ENCODE measurements at regions not wholly inside any gene's neighbourhood (a gene's known extent, or its start where the extent isn't known, plus 50 kb on each side); places are given as distances from the start of the nearest gene placed in this dataset.

DNA sequence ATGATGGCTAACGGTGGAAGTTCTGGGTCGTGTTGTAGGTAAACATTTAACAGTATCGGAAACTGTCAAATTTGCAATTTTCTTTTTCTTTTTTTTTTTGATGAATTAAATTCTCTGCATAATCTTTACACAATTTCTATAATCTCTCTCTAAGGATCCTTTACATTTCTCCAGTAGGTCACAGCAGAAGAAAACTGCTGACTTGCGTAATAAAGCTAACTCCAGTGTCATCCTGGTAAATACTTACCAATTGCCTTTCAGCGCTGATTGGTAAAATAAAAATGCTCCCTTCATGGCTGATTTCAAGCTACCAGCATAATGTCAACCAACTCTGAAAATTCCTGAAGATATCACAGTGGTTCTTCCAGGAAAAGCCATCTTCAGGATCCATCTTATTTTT lies 510.5 kb upstream of the ATXN8OS start:
- no peak overlapping the region for H3K4me2 ChIP-seq (ENCODE audit: extremely low read depth, insufficient read depth, low read length)
- H3K4me1 ChIP-seq (ENCODE audit: control insufficient read depth, extremely low read depth, insufficient read depth, low read length) = no peaks in the 10 kb centered on the region
- TF ChIP-seq, protein P1, sequence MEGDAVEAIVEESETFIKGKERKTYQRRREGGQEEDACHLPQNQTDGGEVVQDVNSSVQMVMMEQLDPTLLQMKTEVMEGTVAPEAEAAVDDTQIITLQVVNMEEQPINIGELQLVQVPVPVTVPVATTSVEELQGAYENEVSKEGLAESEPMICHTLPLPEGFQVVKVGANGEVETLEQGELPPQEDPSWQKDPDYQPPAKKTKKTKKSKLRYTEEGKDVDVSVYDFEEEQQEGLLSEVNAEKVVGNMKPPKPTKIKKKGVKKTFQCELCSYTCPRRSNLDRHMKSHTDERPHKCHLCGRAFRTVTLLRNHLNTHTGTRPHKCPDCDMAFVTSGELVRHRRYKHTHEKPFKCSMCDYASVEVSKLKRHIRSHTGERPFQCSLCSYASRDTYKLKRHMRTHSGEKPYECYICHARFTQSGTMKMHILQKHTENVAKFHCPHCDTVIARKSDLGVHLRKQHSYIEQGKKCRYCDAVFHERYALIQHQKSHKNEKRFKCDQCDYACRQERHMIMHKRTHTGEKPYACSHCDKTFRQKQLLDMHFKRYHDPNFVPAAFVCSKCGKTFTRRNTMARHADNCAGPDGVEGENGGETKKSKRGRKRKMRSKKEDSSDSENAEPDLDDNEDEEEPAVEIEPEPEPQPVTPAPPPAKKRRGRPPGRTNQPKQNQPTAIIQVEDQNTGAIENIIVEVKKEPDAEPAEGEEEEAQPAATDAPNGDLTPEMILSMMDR (conservative IDR thresholded peaks at IDR 0.05 in 1 of 2, IDR thresholded peaks at IDR 0.05 in 1 of 2; ENCODE audit: low read depth in 1 of 2, low read length in 2 of 2) = no peak
- no peak for TF ChIP-seq EZH2 (IDR thresholded peaks at IDR 0.05; ENCODE audit: low read length, missing control alignments)

DNA sequence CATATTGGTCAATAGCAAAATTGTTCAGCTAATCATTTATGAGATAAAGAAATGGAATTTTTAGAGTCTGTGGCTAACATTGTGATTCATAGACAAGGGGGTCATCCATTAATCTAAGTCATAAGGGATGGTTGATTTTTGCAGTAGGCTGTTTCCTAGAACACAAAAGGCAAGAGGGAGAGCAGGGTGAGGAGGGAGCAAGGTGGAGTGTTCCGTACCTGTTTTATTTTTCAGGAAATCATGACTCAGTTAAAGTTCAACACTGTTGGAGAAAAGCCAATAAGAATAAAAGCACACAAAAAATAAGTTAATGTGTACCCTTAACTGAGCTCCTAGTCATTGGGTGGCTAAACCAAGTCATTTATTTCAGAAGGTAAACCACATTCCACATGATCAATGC lies 512.4 kb upstream of the ATXN8OS start:
- H3K9ac ChIP-seq (ENCODE audit: insufficient read depth, low read length) = no peak overlapping the region
- no peaks in the 10 kb centered on the region for H4K20me1 ChIP-seq (ENCODE audit: control insufficient read depth, extremely low read depth, insufficient read depth, low read length)
- H3K4me3 ChIP-seq (replicated peaks in 1 of 4; ENCODE audit: control extremely low read depth in 1 of 4, insufficient read depth in 1 of 4, low read depth in 3 of 4, low read length in 4 of 4) = no peak overlapping the region
- no peak for TF ChIP-seq EZH2 (IDR thresholded peaks at IDR 0.05; ENCODE audit: low read length, missing control alignments)
- TF ChIP-seq, protein P1 (conservative IDR thresholded peaks at IDR 0.05 in 1 of 2, IDR thresholded peaks at IDR 0.05 in 1 of 2; ENCODE audit: low read depth in 1 of 2, low read length in 2 of 2) = no peak
- H3K27ac ChIP-seq (ENCODE audit: insufficient read depth, low read length) = no peak overlapping the region
- no peaks in the 10 kb centered on the region for H3K27me3 ChIP-seq (ENCODE audit: control insufficient read depth, insufficient read depth, low read length)
- H3K36me3 ChIP-seq (ENCODE audit: control insufficient read depth, insufficient read depth, low read length) = no peaks in the 10 kb centered on the region
- H3K9me3 ChIP-seq (ENCODE audit: control insufficient read depth, insufficient read depth, low read depth, low read length) = no peaks in the 10 kb centered on the region
- H2AFZ ChIP-seq (ENCODE audit: low read length) = no peak overlapping the region
- no peaks in the 10 kb centered on the region for H3K4me1 ChIP-seq (ENCODE audit: control insufficient read depth, extremely low read depth, insufficient read depth, low read length)
- H3K79me2 ChIP-seq (ENCODE audit: control insufficient read depth, insufficient read depth, low read length) = no peaks in the 10 kb centered on the region
- DNase-seq (ENCODE audit: low read depth in 2 of 2) = no peak
- no peak overlapping the region for H3K4me2 ChIP-seq (ENCODE audit: extremely low read depth, insufficient read depth, low read length)

More for the DNA sequence above, 510.5 kb upstream of the ATXN8OS start:
- H3K27ac ChIP-seq (ENCODE audit: insufficient read depth, low read length) = no peak overlapping the region
- no peaks in the 10 kb centered on the region for H3K27me3 ChIP-seq (ENCODE audit: control insufficient read depth, insufficient read depth, low read length)
- H3K79me2 ChIP-seq (ENCODE audit: control insufficient read depth, insufficient read depth, low read length) = no peaks in the 10 kb centered on the region
- no peak overlapping the region for H3K9ac ChIP-seq (ENCODE audit: insufficient read depth, low read length)
- no peak overlapping the region for H3K4me3 ChIP-seq (replicated peaks in 1 of 4; ENCODE audit: control extremely low read depth in 1 of 4, insufficient read depth in 1 of 4, low read depth in 3 of 4, low read length in 4 of 4)
- no peaks in the 10 kb centered on the region for H3K9me3 ChIP-seq (ENCODE audit: control insufficient read depth, insufficient read depth, low read depth, low read length)
- no peak overlapping the region for H2AFZ ChIP-seq (ENCODE audit: low read length)
- H4K20me1 ChIP-seq (ENCODE audit: control insufficient read depth, extremely low read depth, insufficient read depth, low read length) = no peaks in the 10 kb centered on the region
- H3K36me3 ChIP-seq (ENCODE audit: control insufficient read depth, insufficient read depth, low read length) = no peaks in the 10 kb centered on the region
- DNase-seq (ENCODE audit: low read depth in 2 of 2) = no peak

DNA sequence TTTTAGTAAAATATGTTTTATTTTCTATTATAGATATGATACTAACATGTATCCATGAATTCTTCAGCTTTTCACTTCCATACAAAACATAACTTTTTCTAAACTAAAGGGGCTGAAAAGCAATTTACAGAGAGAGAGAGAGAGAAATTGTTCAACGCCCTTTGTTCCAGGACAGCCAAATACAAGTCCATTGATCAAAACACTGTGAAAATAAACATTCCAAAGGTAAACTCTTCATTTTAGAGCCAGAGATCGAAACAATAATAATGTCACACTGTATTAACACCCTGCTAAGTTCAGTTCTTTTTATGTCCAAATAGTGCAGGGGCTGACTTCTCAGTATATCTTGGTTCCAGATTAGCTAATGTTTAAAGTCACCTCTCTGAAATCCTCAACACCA lies 516.2 kb upstream of the ATXN8OS start:
- no peak overlapping the region for H2AFZ ChIP-seq (ENCODE audit: low read length)
- H3K9ac ChIP-seq (ENCODE audit: insufficient read depth, low read length) = no peak overlapping the region
- no peaks in the 10 kb centered on the region for H4K20me1 ChIP-seq (ENCODE audit: control insufficient read depth, extremely low read depth, insufficient read depth, low read length)
- DNase-seq (ENCODE audit: low read depth in 2 of 2) = no peak
- no peaks in the 10 kb centered on the region for H3K4me1 ChIP-seq (ENCODE audit: control insufficient read depth, extremely low read depth, insufficient read depth, low read length)
- H3K36me3 ChIP-seq (ENCODE audit: control insufficient read depth, insufficient read depth, low read length) = no peaks in the 10 kb centered on the region
- TF ChIP-seq EZH2 (IDR thresholded peaks at IDR 0.05; ENCODE audit: low read length, missing control alignments) = no peak
- TF ChIP-seq, protein P1 (conservative IDR thresholded peaks at IDR 0.05 in 1 of 2, IDR thresholded peaks at IDR 0.05 in 1 of 2; ENCODE audit: low read depth in 1 of 2, low read length in 2 of 2) = no peak
- H3K4me2 ChIP-seq (ENCODE audit: extremely low read depth, insufficient read depth, low read length) = no peak overlapping the region
- no peaks in the 10 kb centered on the region for H3K27me3 ChIP-seq (ENCODE audit: control insufficient read depth, insufficient read depth, low read length)
- H3K27ac ChIP-seq (ENCODE audit: insufficient read depth, low read length) = no peak overlapping the region
- H3K4me3 ChIP-seq (replicated peaks in 1 of 4; ENCODE audit: control extremely low read depth in 1 of 4, insufficient read depth in 1 of 4, low read depth in 3 of 4, low read length in 4 of 4) = no peak overlapping the region
- H3K9me3 ChIP-seq (ENCODE audit: control insufficient read depth, insufficient read depth, low read depth, low read length) = no peaks in the 10 kb centered on the region
- no peaks in the 10 kb centered on the region for H3K79me2 ChIP-seq (ENCODE audit: control insufficient read depth, insufficient read depth, low read length)

Measured in fibroblast of lung (primary cell).